Endodermal cell (in vitro differentiated cells): ENCODE measurements at regions not wholly inside any gene's neighbourhood (a gene's known extent, or its start where the extent isn't known, plus 50 kb on each side); places are given as distances from the start of the nearest gene placed in this dataset.
A peak's percentile ranks its signal among the peaks of the same experiment; 100 is the strongest.

Source experiments
- DNase-seq: peaks from one replicate; pipeline ENCODE4 v3.0.0-alpha.2; 2017
- H3K27ac ChIP-seq: 2 replicates; pipeline ENCODE4 v1.5.1; 2013; ENCODE audit warnings: mild to moderate bottlenecking, low read depth, low read length, moderate library complexity
- H3K27me3 ChIP-seq: 2 replicates; pipeline ENCODE4 v1.6.1; 2013; ENCODE audit warnings: mild to moderate bottlenecking, low read length, moderate library complexity; ENCODE audit not compliant: insufficient read depth, control insufficient read depth, poor library complexity, severe bottlenecking
- H3K36me3 ChIP-seq: 2 replicates; pipeline ENCODE4 v1.7.0; 2013; ENCODE audit warnings: mild to moderate bottlenecking, low read length, moderate library complexity; ENCODE audit not compliant: control insufficient read depth, insufficient read depth
- H3K4me1 ChIP-seq: one replicate; pipeline ENCODE4 v1.7.0; 2013; ENCODE audit warnings: low read length; ENCODE audit not compliant: control insufficient read depth, insufficient read depth
- H3K4me3 ChIP-seq: 2 replicates; pipeline ENCODE4 v1.5.1; 2013; ENCODE audit warnings: mild to moderate bottlenecking, low read length, moderate library complexity
- H3K9ac ChIP-seq: 2 replicates; pipeline ENCODE4 v1.6.1; 2013; ENCODE audit warnings: mild to moderate bottlenecking, low read length, moderate library complexity; ENCODE audit not compliant: poor library complexity, severe bottlenecking; ENCODE audit errors: extremely low read depth
- H3K9me3 ChIP-seq: 2 replicates; pipeline ENCODE4 v1.6.1; 2013; ENCODE audit warnings: mild to moderate bottlenecking, low read length, moderate library complexity; ENCODE audit not compliant: control insufficient read depth
- H3K27ac Mint-ChIP-seq: 2 replicates; pipeline ENCODE4 v1.8.0; 2020; ENCODE audit warnings: mixed read lengths
- H3K27me3 Mint-ChIP-seq: 2 replicates; pipeline ENCODE4 v1.8.0; 2021; ENCODE audit warnings: mild to moderate bottlenecking, mixed read lengths; ENCODE audit not compliant: insufficient read depth
- H3K36me3 Mint-ChIP-seq: 2 replicates; pipeline ENCODE4 v1.8.0; 2020; ENCODE audit warnings: low read depth, mixed read lengths
- H3K4me1 Mint-ChIP-seq: 2 replicates; pipeline ENCODE4 v1.8.0; 2020; ENCODE audit warnings: mixed read lengths
- H3K4me3 Mint-ChIP-seq: 2 replicates; pipeline ENCODE4 v1.8.0; 2020; ENCODE audit warnings: mild to moderate bottlenecking, moderate library complexity, mixed read lengths
- H3K9me3 Mint-ChIP-seq: 2 replicates; pipeline ENCODE4 v1.8.0; 2020; ENCODE audit warnings: mild to moderate bottlenecking, mixed read lengths
- CTCF ChIP-seq: fragments of 200-600 bp; sonication (generic); conservative IDR thresholded peaks from 2 replicates; pipeline ENCODE4 v1.5.0; 2021; ENCODE audit warnings: antibody characterized with exemption, mild to moderate bottlenecking
- WGBS, 2 experiments: methylation state at CpG; one replicate each; pipeline versions ENCODE4 v1.1.5 to v1.1.7; 2013; ENCODE audit warnings: missing lambda C conversion rate in 2 of 2, mixed read lengths in 1 of 2; ENCODE audit not compliant: insufficient coverage in 1 of 2, insufficient read length in 1 of 2; 5-methylcytosine and 5-hydroxymethylcytosine counted together

- no peak overlapping the region for H3K27ac ChIP-seq
- no peaks in the 10 kb centered on the region for H3K36me3 ChIP-seq
- no peak overlapping the region for H3K4me3 ChIP-seq
- Mint-ChIP-seq H3K36me3 (no peaks in the 10 kb centered on the region), H3K27ac (no peak overlapping the region), H3K27me3 (no peaks in the 10 kb centered on the region), H3K9me3 (peaks cover 38% of the 10 kb centered on the region), H3K4me3 (no peak overlapping the region), H3K4me1 (no peaks in the 10 kb centered on the region)
- TF ChIP-seq CTCF = peak; percentile 59
- peak; percentile 45 for DNase-seq
- no peak overlapping the region for H3K9ac ChIP-seq
- H3K9me3 ChIP-seq = no peaks in the 10 kb centered on the region
- 26% methylated on average over 2 of the region's 2 CpGs; no CpG with 5 or more reads in 1 of the 2 experiments for WGBS, 2 experiments
- H3K4me1 ChIP-seq = no peaks in the 10 kb centered on the region
- H3K27me3 ChIP-seq = no peaks in the 10 kb centered on the region
Observed at GRCh38 chr21:24045775-24046215, 1561.5 kb downstream of the MRPL39 start.

GRCh38 chr21:24045373-24045772 lies 1561.9 kb downstream of the MRPL39 start:
- Mint-ChIP-seq H3K27ac (no peak overlapping the region), H3K36me3 (no peaks in the 10 kb centered on the region), H3K27me3 (no peaks in the 10 kb centered on the region), H3K4me3 (no peak overlapping the region), H3K9me3 (peaks cover 40% of the 10 kb centered on the region), H3K4me1 (no peaks in the 10 kb centered on the region)
- no peak overlapping the region for H3K9ac ChIP-seq
- H3K27ac ChIP-seq = no peak overlapping the region
- no peaks in the 10 kb centered on the region for H3K27me3 ChIP-seq
- no peaks in the 10 kb centered on the region for H3K9me3 ChIP-seq
- 83 to 97% methylated on average over 2 to 4 of the region's 4 CpGs for WGBS, 2 experiments
- H3K36me3 ChIP-seq = no peaks in the 10 kb centered on the region
- TF ChIP-seq CTCF = no peak
- no peak overlapping the region for H3K4me3 ChIP-seq
- no peaks in the 10 kb centered on the region for H3K4me1 ChIP-seq
- DNase-seq = no peak

GRCh38 chr21:24042687-24043086 lies 1564.6 kb downstream of the MRPL39 start:
- Mint-ChIP-seq H3K4me3 (no peak overlapping the region), H3K27me3 (no peaks in the 10 kb centered on the region), H3K36me3 (no peaks in the 10 kb centered on the region), H3K4me1 (no peaks in the 10 kb centered on the region), H3K9me3 (peaks cover 36% of the 10 kb centered on the region), H3K27ac (no peak overlapping the region)
- Histone ChIP-seq H3K9ac (no peak overlapping the region), H3K36me3 (no peaks in the 10 kb centered on the region), H3K4me1 (no peaks in the 10 kb centered on the region), H3K9me3 (peaks cover 4% of the 10 kb centered on the region), H3K27ac (no peak overlapping the region), H3K27me3 (no peaks in the 10 kb centered on the region), H3K4me3 (no peak overlapping the region)
- no peak for DNase-seq
- 85% methylated on average over 1 of the region's 1 CpG; no CpG with 5 or more reads in 1 of the 2 experiments for WGBS, 2 experiments
- no peak for TF ChIP-seq CTCF
